ENCODE measurements at regions not wholly inside any gene's neighbourhood (a gene's known extent, or its start where the extent isn't known, plus 50 kb on each side); places are given as distances from the start of the nearest gene placed in this dataset.

DNA sequence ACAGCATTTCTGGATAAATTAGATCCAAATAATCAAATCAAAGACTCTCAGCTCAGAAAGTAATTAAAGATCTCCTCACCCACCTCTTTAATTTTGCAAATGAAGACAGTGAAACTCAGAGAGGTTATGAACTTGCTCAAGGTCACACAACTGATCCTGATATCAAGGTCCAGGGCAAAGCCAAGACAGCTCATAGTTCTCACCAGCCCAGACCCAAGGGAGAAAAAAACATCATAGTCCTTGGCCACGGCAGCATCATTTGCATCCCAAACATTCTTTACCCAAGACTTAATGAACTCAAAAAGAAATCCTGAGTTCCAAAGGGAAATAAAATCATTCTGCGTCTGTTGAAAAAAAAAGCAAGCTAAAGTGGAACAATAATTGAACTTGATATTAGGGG, 112.1 kb downstream of the DAD1 start:
- Histone ChIP-seq H3K4me1 (ENCODE audit: control insufficient read depth in 1 of 2, insufficient read depth in 2 of 2, low read length in 2 of 2) (no peaks in the 10 kb centered on the region), H3K4me2 (replicated peaks; ENCODE audit: extremely low read depth, low read length, poor library complexity, severe bottlenecking) (no peak overlapping the region), H3K27ac (ENCODE audit: low read depth in 1 of 2, low read length in 2 of 2) (no peak overlapping the region), H3K9me3 (replicated peaks in 1 of 2; ENCODE audit: control insufficient read depth in 1 of 2, insufficient read depth in 1 of 2, low read length in 2 of 2) (no peaks in the 10 kb centered on the region), H3K27me3 (ENCODE audit: control insufficient read depth in 2 of 2, insufficient read depth in 2 of 2, low read length in 2 of 2) (no peaks in the 10 kb centered on the region), H3K79me2 (ENCODE audit: insufficient read depth, low read length) (no peaks in the 10 kb centered on the region), H2AFZ (ENCODE audit: insufficient read depth, low read depth, low read length, poor library complexity, severe bottlenecking) (no peak overlapping the region), H3K36me3 (replicated peaks in 1 of 2; ENCODE audit: control insufficient read depth in 1 of 2, insufficient read depth in 2 of 2, low read length in 2 of 2) (no peaks in the 10 kb centered on the region), H4K20me1 (ENCODE audit: insufficient read depth, low read length) (no peaks in the 10 kb centered on the region), H3K9ac (ENCODE audit: insufficient read depth, low read length, poor library complexity, severe bottlenecking) (no peak overlapping the region), H3K4me3 (replicated peaks in 1 of 3; ENCODE audit: low read depth in 2 of 3, low read length in 3 of 3) (no peak overlapping the region)
- Mint-ChIP-seq H3K9me3 (no peaks in the 10 kb centered on the region), H3K27me3 (ENCODE audit: low read depth in 3 of 3) (peaks cover 0 to 2% (median 1%) of the 10 kb centered on the region in 3 donors), H3K27ac (no peak overlapping the region), H3K4me1 (peaks cover 9% of the 10 kb centered on the region), H3K36me3 (no peaks in the 10 kb centered on the region), H3K4me3 (no peak overlapping the region)
- no peak for DNase-seq
- TF ChIP-seq CTCF (IDR thresholded peaks at IDR 0.05): no peak
- intact Hi-C loops (cut with micrococcal nuclease): loop anchor here (10.0 kb wide), 1 partner anchor 162 kb away; no protein-coding TSS in a partner anchor
- WGBS (ENCODE audit: insufficient coverage): no CpG with 5 or more reads among the region's 2 CpGs

- Mint-ChIP-seq H3K27me3 (ENCODE audit: low read depth in 3 of 3) (peaks cover 0 to 2% (median 1%) of the 10 kb centered on the region in 3 donors), H3K9me3 (no peaks in the 10 kb centered on the region), H3K36me3 (no peaks in the 10 kb centered on the region), H3K4me1 (peaks cover 5% of the 10 kb centered on the region), H3K4me3 (no peak overlapping the region), H3K27ac (no peak overlapping the region)
- no peak overlapping the region for H2AFZ ChIP-seq (ENCODE audit: insufficient read depth, low read depth, low read length, poor library complexity, severe bottlenecking)
- H3K36me3 ChIP-seq (replicated peaks in 1 of 2; ENCODE audit: control insufficient read depth in 1 of 2, insufficient read depth in 2 of 2, low read length in 2 of 2): no peaks in the 10 kb centered on the region
- TF ChIP-seq CTCF (IDR thresholded peaks at IDR 0.05): no peak
- H3K4me1 ChIP-seq (ENCODE audit: control insufficient read depth in 1 of 2, insufficient read depth in 2 of 2, low read length in 2 of 2): no peaks in the 10 kb centered on the region
- no peak overlapping the region for H3K4me2 ChIP-seq (replicated peaks; ENCODE audit: extremely low read depth, low read length, poor library complexity, severe bottlenecking)
- intact Hi-C loops (cut with micrococcal nuclease): loop anchor here (10.0 kb wide), 1 partner anchor 161 kb away; no protein-coding TSS in a partner anchor
- no peaks in the 10 kb centered on the region for H4K20me1 ChIP-seq (ENCODE audit: insufficient read depth, low read length)
- DNase-seq: no peak
- WGBS (ENCODE audit: insufficient coverage): 100% methylated on average over 1 of the region's 5 CpGs
- no peaks in the 10 kb centered on the region for H3K9me3 ChIP-seq (replicated peaks in 1 of 2; ENCODE audit: control insufficient read depth in 1 of 2, insufficient read depth in 1 of 2, low read length in 2 of 2)
- H3K27ac ChIP-seq (ENCODE audit: low read depth in 1 of 2, low read length in 2 of 2): no peak overlapping the region
- H3K27me3 ChIP-seq (ENCODE audit: control insufficient read depth in 2 of 2, insufficient read depth in 2 of 2, low read length in 2 of 2): no peaks in the 10 kb centered on the region
- H3K79me2 ChIP-seq (ENCODE audit: insufficient read depth, low read length): no peaks in the 10 kb centered on the region
- H3K9ac ChIP-seq (ENCODE audit: insufficient read depth, low read length, poor library complexity, severe bottlenecking): no peak overlapping the region
- no peak overlapping the region for H3K4me3 ChIP-seq (replicated peaks in 1 of 3; ENCODE audit: low read depth in 2 of 3, low read length in 3 of 3)
These were observed 112.8 kb downstream of the DAD1 start for GRCh38 chr14:22476005-22476751.

Data from CD14-positive monocyte (primary cell).